ENCODE measurements at regions not wholly inside any gene's neighbourhood (a gene's known extent, or its start where the extent isn't known, plus 50 kb on each side); places are given as distances from the start of the nearest gene placed in this dataset.

DNA sequence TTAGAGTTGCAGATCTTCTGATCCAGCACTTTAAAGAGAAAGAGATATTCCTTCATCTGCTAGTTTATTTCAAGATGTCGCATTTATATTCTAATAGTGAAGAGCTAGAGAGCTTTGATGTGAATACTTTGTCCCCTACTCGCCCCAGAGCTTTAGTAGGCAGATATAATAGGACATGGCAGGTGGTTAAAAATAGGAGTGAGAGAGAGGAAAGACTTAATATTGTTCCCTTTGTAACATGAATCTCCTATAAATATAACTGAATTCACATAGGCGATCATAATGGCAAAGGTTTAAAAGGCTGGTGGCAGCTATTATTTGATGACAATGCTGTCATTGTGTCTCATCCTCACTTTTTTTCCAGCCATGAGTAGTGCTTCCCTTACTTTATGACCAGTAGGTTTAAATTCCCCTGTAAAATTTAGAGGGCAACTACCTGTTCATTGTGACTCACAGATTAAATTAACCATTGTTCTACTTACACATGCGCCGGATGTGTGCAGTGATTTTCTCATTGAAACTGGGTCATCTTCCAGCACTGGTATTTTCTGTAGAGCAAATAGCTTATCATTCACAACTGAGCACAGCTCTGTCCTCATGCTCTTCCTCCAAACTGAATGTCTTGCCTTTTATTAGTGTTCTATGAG lies 906.7 kb upstream of the CELF2 start:
- no peak for DNase-seq

DNA sequence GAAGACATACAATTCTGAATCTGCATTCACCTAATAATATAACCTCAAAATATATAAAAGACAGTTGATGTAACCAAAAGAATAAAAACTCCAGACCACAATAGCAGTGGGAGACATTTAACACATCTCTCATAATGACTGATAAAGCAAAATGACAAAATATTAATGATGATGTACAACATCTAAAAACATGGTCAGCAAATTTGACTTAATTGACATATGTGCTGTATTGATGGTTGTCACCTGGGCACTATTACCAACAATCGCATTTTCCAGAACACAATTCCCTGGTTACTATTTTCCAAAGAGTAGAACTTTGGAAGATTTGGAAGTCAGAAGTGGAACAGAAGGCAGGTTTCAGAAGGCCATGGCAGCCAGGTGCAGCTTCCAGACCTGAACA lies 899.5 kb upstream of the CELF2 start:
- DNase-seq, result no peak

- no peak for DNase-seq
Observed at GRCh38 chr10:10120671-10121070, 897.0 kb upstream of the CELF2 start.

DNA sequence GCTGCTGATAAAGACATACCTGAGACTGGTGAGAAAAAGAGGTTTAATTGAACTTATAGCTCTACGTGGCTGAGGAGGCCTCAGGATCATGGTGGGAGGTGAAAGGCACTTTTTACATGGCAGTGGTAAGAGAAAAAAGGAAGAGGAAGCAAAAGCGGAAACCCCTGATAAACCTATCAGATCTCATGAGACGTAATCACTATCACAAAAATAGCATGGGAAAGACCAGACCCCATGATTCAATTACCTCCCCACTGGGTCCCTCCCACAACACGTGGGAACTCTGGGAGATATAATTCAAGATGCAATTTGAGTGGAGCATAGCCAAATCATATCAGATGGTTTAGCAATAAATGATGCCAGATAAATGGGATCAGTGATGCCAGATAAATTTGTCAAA lies 892.0 kb upstream of the CELF2 start:
- DNase-seq, result no peak

DNA sequence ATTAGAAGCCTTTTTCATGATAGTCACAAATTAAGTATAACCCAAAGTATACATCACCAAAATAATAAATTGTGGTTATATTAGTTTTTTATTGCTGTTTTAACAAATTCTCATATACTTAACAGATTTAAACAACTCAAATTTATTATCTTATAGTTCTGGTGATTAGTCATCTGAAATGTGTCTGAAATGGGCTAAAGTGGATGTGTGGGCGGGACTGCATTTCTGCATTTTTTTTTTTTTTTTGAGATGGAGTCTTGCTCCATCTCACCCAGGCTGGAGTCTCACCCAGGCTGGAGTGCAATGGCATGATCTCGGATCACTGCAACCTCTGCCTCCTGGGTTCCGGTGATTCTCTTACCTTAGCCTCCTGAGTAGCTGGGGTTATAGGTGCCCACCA lies 891.5 kb upstream of the CELF2 start:
- no peak for DNase-seq

GRCh38 chr10:10128387-10128786 lies 889.3 kb upstream of the CELF2 start:
- DNase-seq, result no peak

DNA sequence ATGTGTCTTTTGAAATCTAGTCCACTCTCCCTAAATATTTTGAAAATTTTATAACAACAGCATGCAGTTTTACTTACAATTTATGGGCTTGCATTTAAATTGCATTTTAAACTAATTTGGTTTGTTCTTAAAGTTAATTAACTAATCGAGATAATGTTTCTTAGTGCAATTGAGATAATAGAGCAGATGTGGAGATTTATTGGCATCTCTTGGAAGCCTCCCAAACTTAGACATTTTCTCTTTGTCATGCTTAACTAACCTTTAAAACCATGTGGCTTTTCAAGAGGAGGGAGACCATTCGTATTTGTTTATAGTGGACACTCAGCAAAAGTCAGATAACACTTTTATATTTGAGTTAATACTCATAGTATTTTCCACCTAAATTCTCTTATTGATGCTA lies 887.0 kb upstream of the CELF2 start:
- no peak for DNase-seq

DNA sequence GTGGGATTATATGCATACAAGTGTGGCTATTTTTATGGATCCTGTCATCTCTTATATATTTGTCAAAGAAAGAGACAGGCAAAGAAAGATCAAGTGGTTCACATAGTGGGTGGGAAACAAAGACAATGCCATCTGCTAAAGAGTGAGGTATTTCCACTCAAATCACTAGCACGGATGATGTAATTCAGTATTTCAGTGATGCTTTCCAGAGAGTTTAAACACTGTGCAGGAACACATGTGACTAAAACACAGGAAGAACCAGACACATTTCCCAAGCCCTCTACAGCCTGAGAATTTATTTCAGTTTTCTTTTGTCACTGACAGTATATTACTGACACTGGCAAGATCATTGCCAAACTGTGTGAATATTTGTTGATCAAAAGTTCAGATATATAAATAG lies 885.7 kb upstream of the CELF2 start:
- no peak for DNase-seq

DNA sequence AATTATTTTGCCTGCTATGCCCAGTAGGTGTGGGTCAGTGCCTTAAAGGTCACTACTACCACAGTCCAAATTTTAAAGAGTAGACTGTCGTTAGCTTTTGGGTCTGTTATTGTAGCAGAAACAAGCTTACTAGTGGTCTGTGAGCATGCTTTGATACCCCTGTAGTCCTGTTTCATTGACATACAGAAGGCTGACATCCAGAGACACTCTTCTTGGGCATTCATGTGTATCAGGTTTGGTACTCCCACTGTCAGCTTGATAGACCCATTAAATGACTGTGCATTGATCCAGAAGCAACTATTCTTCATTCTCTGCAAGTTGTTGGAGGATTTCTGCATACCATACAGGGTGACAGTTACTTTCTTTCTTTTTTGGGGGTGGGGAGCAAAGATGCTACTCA lies 884.4 kb upstream of the CELF2 start:
- no peak for DNase-seq

- DNase-seq, result no peak
Observed at GRCh38 chr10:10138685-10139084, 879.0 kb upstream of the CELF2 start.

DNA sequence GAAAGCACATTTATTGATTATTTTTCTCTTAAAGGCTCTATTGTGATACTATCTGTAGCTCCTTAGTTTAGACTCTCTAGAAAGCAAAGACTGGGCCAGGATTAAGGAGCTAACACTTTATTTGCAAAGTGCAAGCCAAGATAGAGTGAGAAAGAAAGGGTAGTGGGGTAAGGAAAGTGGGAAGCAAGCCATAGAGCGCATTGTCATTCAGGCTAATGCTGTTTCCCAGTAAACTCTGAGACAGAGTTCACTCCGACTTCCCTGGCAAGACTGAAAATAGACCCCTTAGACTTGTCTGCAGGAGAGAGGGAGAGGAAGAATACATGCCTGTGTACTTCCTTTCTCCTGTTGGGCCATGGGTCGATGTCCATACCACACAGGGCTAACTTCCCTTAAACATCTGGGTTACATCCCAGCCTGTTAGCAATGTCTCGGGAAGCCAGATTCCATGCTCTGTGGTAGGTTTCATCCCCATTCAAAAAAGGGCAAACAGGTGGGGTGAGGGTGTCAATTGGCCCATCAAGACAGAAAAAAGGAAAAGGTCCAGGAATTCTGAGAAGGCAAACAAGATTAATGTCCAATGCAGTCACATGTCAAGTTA lies 875.8 kb upstream of the CELF2 start:
- DNase-seq, result no peak

GRCh38 chr10:10146604-10147003 lies 871.1 kb upstream of the CELF2 start:
- no peak for DNase-seq

GRCh38 chr10:10149899-10150298 lies 867.8 kb upstream of the CELF2 start:
- DNase-seq, result no peak

DNA sequence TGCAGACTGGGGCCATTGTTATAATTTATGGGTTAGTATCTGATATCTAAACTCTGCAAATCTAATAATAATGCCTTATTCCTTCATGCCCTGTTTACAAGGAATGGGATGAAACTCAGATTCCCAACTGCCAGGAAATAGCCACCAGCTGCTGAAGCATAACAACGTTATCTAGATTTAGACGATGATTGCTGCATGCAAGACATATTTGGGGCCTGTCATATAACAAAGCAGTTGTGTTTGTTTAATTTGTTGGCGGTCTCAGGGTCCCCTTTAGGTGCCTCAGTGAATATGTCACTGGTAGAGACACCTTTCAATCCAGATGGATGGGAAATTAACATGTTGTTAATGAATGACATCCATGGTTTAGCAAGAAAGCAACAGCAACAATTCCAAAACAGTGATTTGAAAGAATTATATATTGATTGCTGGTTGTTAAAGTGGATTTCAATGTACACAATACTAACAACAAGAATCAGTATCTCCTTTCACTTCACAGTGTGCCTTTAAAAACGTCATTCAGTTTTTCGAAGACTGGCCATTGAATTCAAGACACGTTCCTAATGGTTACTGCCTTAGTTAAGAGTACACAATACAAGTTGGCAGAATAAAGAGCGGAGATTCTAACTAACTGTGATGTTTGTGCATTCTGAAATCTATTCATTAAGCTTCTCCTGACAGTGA lies 860.6 kb upstream of the CELF2 start:
- DNase-seq, result no peak

DNA sequence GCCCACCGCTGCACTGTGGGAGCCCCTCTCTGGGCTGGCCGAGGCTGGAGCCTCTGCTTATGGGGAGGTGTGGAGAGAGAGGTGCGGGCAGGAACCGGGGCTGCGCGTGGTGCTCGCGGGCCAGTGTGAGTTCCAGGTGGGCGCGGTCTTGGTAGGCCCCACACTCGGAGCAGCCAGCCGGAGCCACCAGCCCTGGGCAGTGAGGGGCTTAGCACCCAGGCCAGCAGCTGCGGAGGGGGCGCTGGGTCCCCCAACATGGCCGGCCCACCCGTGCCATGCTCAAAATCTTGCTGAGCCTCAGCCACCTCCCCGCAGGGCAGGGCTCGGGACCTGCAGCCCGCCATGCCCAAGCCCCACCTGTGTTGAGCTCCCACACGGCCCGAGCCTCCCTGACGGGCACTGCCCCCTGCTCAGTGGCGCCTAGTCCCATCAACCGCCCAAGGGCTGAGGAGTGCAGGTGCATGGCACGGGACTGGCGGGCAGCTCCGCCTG lies 856.8 kb upstream of the CELF2 start:
- no peak for DNase-seq

DNA sequence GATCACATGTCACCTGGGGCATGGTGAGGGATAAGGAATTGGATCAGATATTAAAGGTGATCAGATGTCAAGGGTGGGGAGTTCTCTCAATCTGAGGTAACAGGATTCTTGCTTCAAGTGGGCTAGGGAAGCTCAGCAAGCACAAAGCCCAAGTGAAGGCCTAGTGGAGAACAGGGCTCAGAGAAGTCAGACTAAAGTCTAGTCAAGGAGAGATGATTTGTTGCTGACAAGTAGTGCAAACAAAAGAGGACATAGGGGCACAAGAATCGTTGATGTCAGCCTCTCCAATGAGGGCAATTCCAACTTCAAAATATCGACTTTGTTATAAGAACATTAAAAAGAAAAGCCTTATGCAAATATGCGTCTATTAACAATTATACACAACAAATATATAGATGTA lies 852.8 kb upstream of the CELF2 start:
- no peak for DNase-seq

- DNase-seq, result no peak
Observed at GRCh38 chr10:10165415-10165814, 852.3 kb upstream of the CELF2 start.

DNA sequence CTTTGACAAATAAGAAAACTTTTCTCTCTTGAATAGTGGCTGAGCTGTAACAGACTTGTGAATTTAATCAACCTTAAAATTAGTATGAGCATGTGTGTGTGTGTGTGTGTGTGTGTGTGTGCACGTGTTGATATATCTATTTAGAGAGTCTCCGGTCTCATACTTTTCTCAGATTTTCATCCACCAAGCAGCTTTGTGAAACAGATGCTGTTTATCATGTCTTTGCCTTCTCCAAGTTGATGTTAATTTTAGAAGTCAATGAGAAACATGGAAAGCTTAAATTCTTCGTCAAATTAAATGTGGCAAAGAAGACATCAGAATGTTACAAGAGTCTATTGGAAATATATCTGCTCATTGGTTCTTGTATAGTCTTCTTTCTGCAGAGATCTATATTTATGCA lies 839.2 kb upstream of the CELF2 start:
- no peak for DNase-seq

- no peak for DNase-seq
Observed at GRCh38 chr10:10193848-10194247, 823.8 kb upstream of the CELF2 start.

- DNase-seq, result no peak
Observed at GRCh38 chr10:10196701-10197100, 821.0 kb upstream of the CELF2 start.

- no peak for DNase-seq
Observed at GRCh38 chr10:10197423-10197822, 820.2 kb upstream of the CELF2 start.

DNA sequence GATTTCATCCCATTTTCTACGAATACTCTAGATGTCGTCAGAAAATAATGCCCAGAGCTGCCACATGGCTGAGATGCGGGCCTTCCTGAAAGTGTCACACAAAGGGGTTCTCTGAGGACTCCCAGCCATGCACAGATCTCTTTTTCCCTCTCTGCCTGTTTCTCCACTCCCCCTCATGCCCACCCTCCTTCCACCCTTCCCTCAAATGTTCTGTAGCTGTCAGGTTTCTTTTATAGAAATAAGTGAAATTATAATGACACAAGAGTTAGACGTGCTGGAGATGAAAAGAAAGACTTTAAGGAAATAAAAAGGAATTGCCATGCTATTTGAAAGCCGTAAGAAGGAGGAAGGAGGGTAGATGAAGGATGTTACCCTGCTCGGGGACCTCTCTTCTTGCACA lies 819.3 kb upstream of the CELF2 start:
- no peak for DNase-seq

DNA sequence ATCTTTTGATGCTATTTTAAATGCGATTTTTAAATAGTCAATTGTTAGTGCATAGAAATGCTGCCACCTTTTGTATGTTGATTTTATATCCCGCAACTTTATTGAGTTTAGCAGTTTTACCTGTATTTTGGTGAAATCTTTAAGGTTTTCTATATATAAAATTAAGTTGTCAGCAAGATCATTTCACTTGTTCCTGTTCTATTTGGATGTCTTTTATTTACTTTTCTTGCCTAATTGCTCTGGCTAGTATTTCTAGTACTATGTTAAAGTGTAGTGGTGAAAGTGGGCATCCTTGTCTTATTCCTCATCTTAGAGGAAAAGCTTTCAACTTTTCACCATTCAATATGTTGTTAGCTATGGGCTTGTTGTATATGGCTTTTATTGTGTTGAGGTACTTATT lies 813.3 kb upstream of the CELF2 start:
- DNase-seq, result no peak

GRCh38 chr10:10205906-10206305 lies 811.8 kb upstream of the CELF2 start:
- no peak for DNase-seq
